Transverse colon (tissue), 4 donors: ENCODE measurements at regions not wholly inside any gene's neighbourhood (a gene's known extent, or its start where the extent isn't known, plus 50 kb on each side); places are given as distances from the start of the nearest gene placed in this dataset.

ENCODE experiments used
- EP300 ChIP-seq: sonication (generic); formaldehyde crosslinking; IDR thresholded peaks from one replicate; pipeline ENCODE4 v1.6.1; 2017; ENCODE audit warnings: antibody characterized with exemption, low read depth
- POLR2A ChIP-seq: fragments of 450-650 bp; IDR thresholded peaks from one replicate; pipeline ENCODE4 v1.6.1; 2016; ENCODE audit warnings: antibody characterized with exemption, mild to moderate bottlenecking, moderate library complexity
- POLR2AphosphoS5 ChIP-seq, 3 donors: sonication (generic); formaldehyde crosslinking; IDR thresholded peaks; one replicate each; pipeline ENCODE4 v1.6.1; 2016; ENCODE audit warnings: antibody characterized with exemption in 3 of 3
- TF ChIP-seq, protein P1 (sequence below), 5 experiments: fragments of 200-600 bp in 3 of 5; fragments of 450-650 bp in 2 of 5; sonication (generic) in 3 of 5; IDR thresholded peaks; 1 replicate in 2 of 5; 2 replicates in 3 of 5; pipeline ENCODE4 v1.5.1; 2016 to 2017; ENCODE audit warnings: antibody characterized with exemption in 5 of 5, inconsistent platforms in 3 of 5, mild to moderate bottlenecking in 2 of 5, moderate library complexity in 1 of 5

DNA sequence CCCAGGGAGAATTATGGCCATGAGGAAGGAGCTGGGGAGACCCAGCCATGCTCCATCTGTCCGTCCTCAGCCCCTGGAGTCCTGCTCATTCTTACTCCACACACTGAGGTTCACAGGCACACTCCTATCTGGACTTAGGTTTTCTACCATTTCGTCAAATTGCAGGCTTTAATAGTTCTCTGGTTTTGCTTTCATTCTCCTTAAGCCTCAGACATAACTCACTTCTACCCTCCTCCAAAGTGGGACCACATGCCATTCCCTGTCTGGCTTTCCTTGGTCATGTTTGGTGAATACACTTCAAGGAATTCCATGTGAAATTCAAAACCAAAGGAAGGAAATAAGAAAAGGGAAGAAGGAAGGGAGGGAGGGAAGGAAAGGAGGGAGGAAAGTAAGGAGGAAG is 115.7 kb downstream of the CMPK2 start:
- no peak for TF ChIP-seq POLR2A
- TF ChIP-seq, protein P1, sequence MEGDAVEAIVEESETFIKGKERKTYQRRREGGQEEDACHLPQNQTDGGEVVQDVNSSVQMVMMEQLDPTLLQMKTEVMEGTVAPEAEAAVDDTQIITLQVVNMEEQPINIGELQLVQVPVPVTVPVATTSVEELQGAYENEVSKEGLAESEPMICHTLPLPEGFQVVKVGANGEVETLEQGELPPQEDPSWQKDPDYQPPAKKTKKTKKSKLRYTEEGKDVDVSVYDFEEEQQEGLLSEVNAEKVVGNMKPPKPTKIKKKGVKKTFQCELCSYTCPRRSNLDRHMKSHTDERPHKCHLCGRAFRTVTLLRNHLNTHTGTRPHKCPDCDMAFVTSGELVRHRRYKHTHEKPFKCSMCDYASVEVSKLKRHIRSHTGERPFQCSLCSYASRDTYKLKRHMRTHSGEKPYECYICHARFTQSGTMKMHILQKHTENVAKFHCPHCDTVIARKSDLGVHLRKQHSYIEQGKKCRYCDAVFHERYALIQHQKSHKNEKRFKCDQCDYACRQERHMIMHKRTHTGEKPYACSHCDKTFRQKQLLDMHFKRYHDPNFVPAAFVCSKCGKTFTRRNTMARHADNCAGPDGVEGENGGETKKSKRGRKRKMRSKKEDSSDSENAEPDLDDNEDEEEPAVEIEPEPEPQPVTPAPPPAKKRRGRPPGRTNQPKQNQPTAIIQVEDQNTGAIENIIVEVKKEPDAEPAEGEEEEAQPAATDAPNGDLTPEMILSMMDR (IDR thresholded peaks at IDR 0.05) = no peak
- TF ChIP-seq EP300 = no peak
- no peak for TF ChIP-seq POLR2AphosphoS5 (IDR thresholded peaks at IDR 0.05)
